ENCODE measurements at regions not wholly inside any gene's neighbourhood (a gene's known extent, or its start where the extent isn't known, plus 50 kb on each side); places are given as distances from the start of the nearest gene placed in this dataset.

DNA sequence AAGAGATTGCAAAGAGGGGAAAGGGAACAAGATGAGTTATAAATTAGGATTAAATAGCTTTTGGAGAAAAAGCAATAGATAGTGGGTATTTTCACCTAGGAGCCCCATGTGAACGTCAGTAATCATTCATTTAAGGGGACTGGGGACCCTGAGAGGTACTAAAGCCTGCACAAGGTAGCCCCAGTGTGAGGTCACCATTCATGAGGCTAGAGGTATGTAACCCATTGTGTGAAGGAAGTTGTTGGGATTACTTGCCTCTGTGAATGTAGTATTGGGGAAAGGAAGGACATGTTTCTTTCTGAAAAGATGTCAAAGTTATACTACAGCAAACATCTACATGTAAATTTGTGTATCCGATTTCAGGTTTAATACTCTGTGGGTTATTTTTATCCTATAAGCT, 276.8 kb downstream of the TBX15 start (continued):
- no peak for TF ChIP-seq GPN1 (CRISPR knock-in tag; IDR thresholded peaks at IDR 0.05; ENCODE audit: borderline replicate concordance)
- no peak for TF ChIP-seq TGIF2 (CRISPR knock-in tag; IDR thresholded peaks at IDR 0.05)
- TF ChIP-seq, protein P1, sequence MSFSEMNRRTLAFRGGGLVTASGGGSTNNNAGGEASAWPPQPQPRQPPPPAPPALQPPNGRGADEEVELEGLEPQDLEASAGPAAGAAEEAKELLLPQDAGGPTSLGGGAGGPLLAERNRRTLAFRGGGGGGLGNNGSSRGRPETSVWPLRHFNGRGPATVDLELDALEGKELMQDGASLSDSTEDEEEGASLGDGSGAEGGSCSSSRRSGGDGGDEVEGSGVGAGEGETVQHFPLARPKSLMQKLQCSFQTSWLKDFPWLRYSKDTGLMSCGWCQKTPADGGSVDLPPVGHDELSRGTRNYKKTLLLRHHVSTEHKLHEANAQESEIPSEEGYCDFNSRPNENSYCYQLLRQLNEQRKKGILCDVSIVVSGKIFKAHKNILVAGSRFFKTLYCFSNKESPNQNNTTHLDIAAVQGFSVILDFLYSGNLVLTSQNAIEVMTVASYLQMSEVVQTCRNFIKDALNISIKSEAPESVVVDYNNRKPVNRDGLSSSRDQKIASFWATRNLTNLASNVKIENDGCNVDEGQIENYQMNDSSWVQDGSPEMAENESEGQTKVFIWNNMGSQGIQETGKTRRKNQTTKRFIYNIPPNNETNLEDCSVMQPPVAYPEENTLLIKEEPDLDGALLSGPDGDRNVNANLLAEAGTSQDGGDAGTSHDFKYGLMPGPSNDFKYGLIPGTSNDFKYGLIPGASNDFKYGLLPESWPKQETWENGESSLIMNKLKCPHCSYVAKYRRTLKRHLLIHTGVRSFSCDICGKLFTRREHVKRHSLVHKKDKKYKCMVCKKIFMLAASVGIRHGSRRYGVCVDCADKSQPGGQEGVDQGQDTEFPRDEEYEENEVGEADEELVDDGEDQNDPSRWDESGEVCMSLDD (CRISPR knock-in tag; IDR thresholded peaks at IDR 0.05; ENCODE audit: borderline replicate concordance) = no peak
- TF ChIP-seq ZNF407 (CRISPR knock-in tag; IDR thresholded peaks at IDR 0.05; ENCODE audit: not compliant biosample characterization) = no peak
- no peak for TF ChIP-seq PRDM4 (CRISPR knock-in tag; IDR thresholded peaks at IDR 0.05; ENCODE audit: borderline replicate concordance)
